PC-9 (cell line): ENCODE measurements at regions not wholly inside any gene's neighbourhood (a gene's known extent, or its start where the extent isn't known, plus 50 kb on each side); places are given as distances from the start of the nearest gene placed in this dataset.

Source experiments
- CTCF ChIP-seq: fragments of 200-600 bp; sonication (generic); conservative IDR thresholded peaks from 2 replicates; pipeline ENCODE4 v1.6.1; 2017; ENCODE audit warnings: mixed run types, antibody characterized with exemption, mild to moderate bottlenecking, moderate library complexity
- EZH2 ChIP-seq: fragments of 200-600 bp; sonication (generic); IDR thresholded peaks from 2 replicates; pipeline ENCODE4 v1.8.0; 2017; ENCODE audit warnings: antibody characterized with exemption, low read depth

DNA sequence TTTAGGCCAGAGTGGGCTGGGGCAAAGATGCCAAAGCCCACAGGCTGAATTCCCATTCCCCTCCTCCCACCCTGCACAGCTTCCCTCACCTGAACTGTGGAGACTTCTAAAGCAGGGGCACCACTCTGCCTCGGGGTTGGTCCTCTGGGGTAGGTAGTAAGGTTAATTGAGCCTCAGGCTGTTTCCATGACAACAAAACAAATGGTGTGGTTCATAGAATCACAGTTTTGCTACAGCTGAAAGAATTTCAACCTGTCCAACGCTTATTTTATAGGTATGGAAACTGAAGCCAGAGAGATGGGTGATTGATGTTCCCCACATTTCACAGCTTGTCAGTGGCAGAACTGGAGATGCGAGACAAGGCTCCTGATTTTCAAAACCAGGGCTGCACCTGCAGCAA lies 109.5 kb downstream of the SNX19 start:
- TF ChIP-seq CTCF = no peak
- TF ChIP-seq EZH2 = no peak
